ACC112 (cell line): ENCODE measurements at regions not wholly inside any gene's neighbourhood (a gene's known extent, or its start where the extent isn't known, plus 50 kb on each side); places are given as distances from the start of the nearest gene placed in this dataset.

Experiments
- H2AFZ ChIP-seq: fragments of 200-600 bp; sonication (generic); one replicate; pipeline ENCODE4 v1.6.0; 2017; ENCODE audit warnings: antibody characterized with exemption, low read length; ENCODE audit not compliant: unreplicated experiment
- H3K27ac ChIP-seq: fragments of 200-600 bp; sonication (generic); 2 replicates; pipeline ENCODE4 v1.5.1; 2014; ENCODE audit warnings: low read depth, mild to moderate bottlenecking, antibody characterized with exemption, low read length, moderate library complexity
- H3K27me3 ChIP-seq: fragments of 200-600 bp; sonication (generic); 2 replicates; pipeline ENCODE4 v1.6.1; 2014; ENCODE audit warnings: mild to moderate bottlenecking, antibody characterized with exemption, low read length, moderate library complexity, mixed read lengths; ENCODE audit not compliant: insufficient read depth
- H3K36me3 ChIP-seq: fragments of 200-600 bp; sonication (generic); 2 replicates; pipeline ENCODE4 v1.6.1; 2016; ENCODE audit warnings: mild to moderate bottlenecking, antibody characterized with exemption, low read length, moderate library complexity, mixed read lengths; ENCODE audit not compliant: insufficient read depth
- H3K4me1 ChIP-seq: fragments of 200-600 bp; sonication (generic); one replicate; pipeline ENCODE4 v1.6.1; 2016; ENCODE audit warnings: low read length, mixed read lengths; ENCODE audit not compliant: insufficient read depth, unreplicated experiment, control insufficient read depth
- H3K4me3 ChIP-seq: fragments of 200-600 bp; sonication (generic); 2 replicates; pipeline ENCODE4 v1.5.1; 2014; ENCODE audit warnings: mild to moderate bottlenecking, low read depth, low read length
- H3K79me2 ChIP-seq: fragments of 200-600 bp; sonication (generic); one replicate; pipeline ENCODE4 v1.6.0; 2016; ENCODE audit warnings: low read length; ENCODE audit not compliant: control insufficient read depth, unreplicated experiment, insufficient read depth

DNA sequence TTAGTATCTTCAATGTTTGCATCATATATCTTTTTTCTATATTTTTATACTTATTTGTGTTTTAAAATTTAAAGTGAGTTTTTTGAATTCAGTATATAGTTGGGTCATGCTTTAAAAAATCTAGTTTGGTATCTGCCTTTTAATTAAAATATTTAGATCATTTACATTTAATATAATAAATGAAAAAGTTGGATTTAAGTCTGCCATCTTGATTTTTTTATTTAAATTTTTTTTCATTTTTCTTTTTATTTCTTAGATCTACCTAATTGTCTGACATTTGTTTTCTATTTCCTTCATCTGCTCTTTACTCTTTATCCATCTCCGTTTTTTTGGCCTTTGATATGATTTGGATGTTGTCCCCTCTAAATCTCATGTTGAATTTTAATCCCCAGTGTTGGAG lies 50.0 kb upstream of the N4BP1 start:
- H2AFZ ChIP-seq: no peak overlapping the region
- H3K4me1 ChIP-seq: no peaks in the 10 kb centered on the region
- H3K27me3 ChIP-seq: no peaks in the 10 kb centered on the region
- H3K4me3 ChIP-seq: no peak overlapping the region
- H3K36me3 ChIP-seq: no peaks in the 10 kb centered on the region
- H3K79me2 ChIP-seq: no peaks in the 10 kb centered on the region
- H3K27ac ChIP-seq: no peak overlapping the region
